ENCODE measurements at regions not wholly inside any gene's neighbourhood (a gene's known extent, or its start where the extent isn't known, plus 50 kb on each side); places are given as distances from the start of the nearest gene placed in this dataset.

GRCh38 chr11:92322225-92322624, 97.6 kb downstream of the FAT3 start:
- DNase-seq = no peak

GRCh38 chr11:92324890-92325289, 100.3 kb downstream of the FAT3 start:
- no peak for DNase-seq

GRCh38 chr11:92325416-92325815, 100.8 kb downstream of the FAT3 start:
- no peak for DNase-seq

- no peak for DNase-seq
Measured at GRCh38 chr11:92329137-92329536, 104.5 kb downstream of the FAT3 start.

- DNase-seq = no peak
Measured at GRCh38 chr11:92329646-92330045, 105.0 kb downstream of the FAT3 start.

GRCh38 chr11:92330114-92330513, 105.5 kb downstream of the FAT3 start:
- no peak for DNase-seq

GRCh38 chr11:92332986-92333385, 108.4 kb downstream of the FAT3 start:
- DNase-seq = no peak

GRCh38 chr11:92340839-92341238, 116.2 kb downstream of the FAT3 start:
- peak; percentile 45 for DNase-seq

GRCh38 chr11:92342034-92342720, 117.6 kb downstream of the FAT3 start:
- DNase-seq = no peak

GRCh38 chr11:92342886-92343285, 118.3 kb downstream of the FAT3 start:
- no peak for DNase-seq

GRCh38 chr11:92346220-92346619, 121.6 kb downstream of the FAT3 start:
- DNase-seq = no peak

GRCh38 chr11:92347454-92347853, 122.8 kb downstream of the FAT3 start:
- no peak for DNase-seq

GRCh38 chr11:92349486-92350156, 125.0 kb downstream of the FAT3 start:
- DNase-seq = no peak

GRCh38 chr11:92357344-92357743, 132.7 kb downstream of the FAT3 start:
- DNase-seq = no peak

GRCh38 chr11:92357841-92358240, 133.2 kb downstream of the FAT3 start:
- no peak for DNase-seq

- DNase-seq = no peak
Measured at GRCh38 chr11:92361551-92361950, 136.9 kb downstream of the FAT3 start.

GRCh38 chr11:92362989-92363388, 138.4 kb downstream of the FAT3 start:
- DNase-seq = no peak

GRCh38 chr11:92364177-92364576, 139.6 kb downstream of the FAT3 start:
- DNase-seq = no peak

GRCh38 chr11:92376146-92376599, 151.6 kb downstream of the FAT3 start:
- DNase-seq = no peak

GRCh38 chr11:92376680-92377079, 152.1 kb downstream of the FAT3 start:
- no peak for DNase-seq

GRCh38 chr11:92380882-92381281, 156.3 kb downstream of the FAT3 start:
- no peak for DNase-seq

GRCh38 chr11:92382311-92382710, 157.7 kb downstream of the FAT3 start:
- no peak for DNase-seq

- DNase-seq = no peak
Measured at GRCh38 chr11:92383430-92383829, 158.8 kb downstream of the FAT3 start.

GRCh38 chr11:92384358-92384757, 159.7 kb downstream of the FAT3 start:
- DNase-seq = no peak

- no peak for DNase-seq
Measured at GRCh38 chr11:92384802-92385201, 160.2 kb downstream of the FAT3 start.

Data from OCI-M1 (cell line).